WI38 (cell line): ENCODE measurements at regions not wholly inside any gene's neighbourhood (a gene's known extent, or its start where the extent isn't known, plus 50 kb on each side); places are given as distances from the start of the nearest gene placed in this dataset.

ENCODE experiments used
- H3K4me3 ChIP-seq: 2 replicates; pipeline ENCODE4 v1.5.1; 2011; ENCODE audit warnings: low read depth, mild to moderate bottlenecking, control low read depth, low read length
- CTCF ChIP-seq: IDR thresholded peaks from 2 replicates; pipeline ENCODE4 v1.5.1; 2012; ENCODE audit warnings: low read depth, mild to moderate bottlenecking, control low read depth, low read length

DNA sequence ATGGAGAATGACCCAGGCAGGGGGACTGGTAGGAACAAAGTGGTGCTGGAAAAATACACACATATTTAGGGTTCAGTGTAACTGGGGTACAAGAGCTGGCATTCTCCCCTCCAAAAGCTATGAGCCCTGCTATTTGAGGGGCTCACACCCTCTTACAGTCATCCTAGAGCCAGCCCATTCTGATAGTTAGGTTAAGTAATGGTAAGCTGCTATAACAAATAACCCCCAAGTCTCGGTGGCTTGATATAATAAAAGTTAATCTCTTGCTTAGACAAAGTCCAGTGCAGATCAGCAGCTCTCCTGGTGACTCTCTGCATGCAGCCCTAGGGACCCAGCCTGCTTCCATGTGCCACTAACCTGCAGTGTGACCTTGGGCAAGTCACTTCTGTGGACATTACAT lies 234.9 kb upstream of the HES1 start:
- TF ChIP-seq CTCF, result no peak

DNA sequence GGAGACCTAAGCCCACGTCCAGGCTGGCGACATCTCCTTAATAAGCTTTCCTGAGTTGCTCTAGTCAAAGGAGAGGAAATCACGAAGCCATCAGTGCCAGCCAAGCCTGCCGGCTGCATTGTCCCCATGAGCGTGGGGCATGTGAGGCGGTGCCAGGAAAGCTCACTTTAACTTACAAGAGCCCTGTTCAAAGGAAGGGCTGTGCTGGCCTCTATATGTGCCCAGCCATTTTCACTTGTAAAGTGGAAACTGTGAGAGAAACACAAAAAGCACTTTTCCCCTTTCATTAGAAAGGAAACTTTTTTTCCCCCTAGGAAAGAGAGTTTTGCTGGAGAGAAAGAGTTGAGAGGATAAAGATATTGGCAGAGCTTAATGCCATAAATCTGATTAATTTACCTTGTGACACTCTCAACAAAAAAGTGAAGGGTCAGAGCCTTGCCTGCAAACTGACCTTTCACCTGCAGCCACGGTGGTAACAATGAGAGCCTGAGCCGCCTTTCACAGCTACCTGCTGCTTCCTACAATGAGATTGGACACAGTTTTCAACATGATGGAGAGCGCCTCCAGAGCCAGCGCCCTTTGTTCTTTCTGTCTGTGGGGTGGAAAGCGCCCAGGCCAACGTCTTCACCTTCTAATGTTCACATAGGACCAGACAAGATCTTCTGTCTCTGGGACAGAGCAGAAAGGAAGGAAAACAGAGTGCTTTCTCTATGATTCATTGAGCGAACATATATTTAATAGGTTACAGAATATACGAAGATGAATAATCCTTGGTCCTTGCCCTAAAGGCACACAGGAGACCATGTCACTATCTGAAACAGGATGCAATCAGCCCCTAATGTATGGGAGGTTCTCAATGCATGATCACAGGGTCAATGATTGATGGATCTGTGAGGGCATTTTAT lies 233.1 kb upstream of the HES1 start:
- TF ChIP-seq CTCF, result no peak
- no peak overlapping the region for H3K4me3 ChIP-seq

More for the DNA sequence above, 234.9 kb upstream of the HES1 start:
- H3K4me3 ChIP-seq, result no peak overlapping the region

GRCh38 chr3:193903512-193903817 lies 232.5 kb upstream of the HES1 start:
- TF ChIP-seq CTCF, result no peak
- no peak overlapping the region for H3K4me3 ChIP-seq

DNA sequence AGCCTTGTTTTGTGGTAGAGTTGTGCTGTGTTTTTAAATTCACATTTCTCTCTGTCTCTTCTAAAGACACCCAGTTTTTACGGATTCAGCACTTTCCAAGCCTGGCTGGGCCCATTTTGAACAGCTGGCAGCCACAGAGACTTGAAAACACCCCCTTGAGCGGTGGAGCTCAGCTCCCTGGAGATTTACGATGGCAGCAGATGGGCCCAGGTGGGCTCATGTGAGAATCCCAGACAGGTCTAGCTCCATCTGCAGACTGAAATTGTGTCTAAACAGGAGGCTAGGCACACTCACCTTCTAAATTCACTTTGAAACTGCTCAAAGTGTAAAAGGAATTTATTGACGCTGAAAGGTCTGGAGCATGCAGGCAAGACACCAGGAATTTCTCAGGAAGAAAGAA lies 232.0 kb upstream of the HES1 start:
- TF ChIP-seq CTCF, result no peak
- H3K4me3 ChIP-seq, result no peak overlapping the region

GRCh38 chr3:193905541-193906396 lies 230.2 kb upstream of the HES1 start:
- TF ChIP-seq CTCF, result no peak
- no peak overlapping the region for H3K4me3 ChIP-seq

DNA sequence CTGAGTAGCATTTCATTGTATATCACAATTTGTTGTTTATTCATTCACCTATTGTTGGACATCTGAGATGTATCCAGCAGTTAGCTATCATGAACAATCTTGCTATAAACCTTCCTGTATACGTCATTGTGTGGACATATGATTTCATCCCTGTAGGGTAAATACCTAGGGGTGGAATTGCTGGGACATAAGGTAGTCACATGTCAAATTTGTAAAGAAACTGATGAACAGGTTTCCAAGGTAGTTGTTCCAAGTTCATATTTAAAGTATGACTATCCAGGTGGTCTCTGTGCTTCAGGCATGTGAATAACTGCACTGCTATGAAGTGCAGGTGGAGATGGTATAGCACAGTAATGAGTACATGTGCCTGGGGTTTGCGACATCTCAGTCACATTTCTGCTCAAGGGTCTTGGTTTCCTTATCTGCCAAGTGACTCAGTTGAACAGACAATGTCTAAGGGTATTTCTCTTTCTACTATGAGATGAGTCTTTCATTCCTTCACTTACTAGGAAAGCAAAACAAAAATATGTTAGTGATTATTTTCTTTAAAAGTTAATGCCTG lies 229.0 kb upstream of the HES1 start:
- no peak for TF ChIP-seq CTCF

More for the DNA sequence above, 229.0 kb upstream of the HES1 start:
- H3K4me3 ChIP-seq, result no peak overlapping the region
